GM12878 (cell line): ENCODE measurements at regions not wholly inside any gene's neighbourhood (a gene's known extent, or its start where the extent isn't known, plus 50 kb on each side); places are given as distances from the start of the nearest gene placed in this dataset.

Experiments
- ATAC-seq: fragments of 200-7000 bp; cut with Tn5 transposase; 3 replicates; pipeline ENCODE4 v1.9.1; 2020; ENCODE audit warnings: mild to moderate bottlenecking, moderate library complexity
- BruUV-seq: library from RNA; stranded (reverse); fragments of 400-500 nt; replicated peaks from 2 replicates; lab custom pipeline; 2021; lab: Mats Ljungman, UMichigan
- CTCF ChIA-PET: fragments of 300-600 bp; sonication (Branson Sonifier 250); formaldehyde crosslinking; extraction: SDS; loops from one replicate; lab custom pipeline; 2021; ENCODE audit warnings: inconsistent platforms; lab: Yijun Ruan, JAX
- POLR2A ChIA-PET: fragments of 350-600 bp; formaldehyde crosslinking; extraction: SDS; loops from one replicate; lab custom pipeline; 2021; ENCODE audit warnings: inconsistent platforms; lab: Charles Lee
- RAD21 ChIA-PET: fragments of 300-600 bp; sonication (Branson Sonifier 250); formaldehyde crosslinking; loops from one replicate; lab custom pipeline; 2023; ENCODE audit warnings: antibody characterized with exemption; ENCODE audit not compliant: unreplicated experiment; lab: Charles Lee
- SMC1A ChIA-PET: fragments of 300-600 bp; sonication (Branson Sonifier 250); formaldehyde crosslinking; loops from one replicate; lab custom pipeline; 2023; ENCODE audit not compliant: unreplicated experiment, uncharacterized antibody; lab: Charles Lee
- DNase-seq: peaks from one replicate; pipeline ENCODE4 v3.0.0-alpha.2; 2011; ENCODE audit warnings: low read depth, low spot score
- FAIRE-seq: peaks from 3 replicates; lab custom pipeline; 2011; peaks lifted over from hg19 to GRCh38; lab: Jason Lieb, UNC
- H2AFZ ChIP-seq: 2 replicates; pipeline ENCODE4 v1.6.0; 2011; ENCODE audit warnings: low read depth, low read length, control low read depth; ENCODE audit not compliant: control insufficient read depth
- H3K27ac ChIP-seq: 2 replicates; pipeline ENCODE4 v1.5.1; 2011; ENCODE audit warnings: control low read depth; ENCODE audit not compliant: control insufficient read depth, insufficient read depth
- H3K27me3 ChIP-seq, 2 experiments: replicated peaks in 1 of 2; 2 replicates each; pipeline versions ENCODE4 v1.6.0 to v1.6.1; 2011; ENCODE audit warnings: low read length in 1 of 2; ENCODE audit not compliant: control insufficient read depth in 2 of 2, insufficient read depth in 2 of 2
- H3K36me3 ChIP-seq, 2 experiments: 2 replicates each; pipeline ENCODE4 v1.5.1; 2011; ENCODE audit warnings: low read length in 1 of 2; ENCODE audit not compliant: control insufficient read depth in 2 of 2, insufficient read depth in 2 of 2
- H3K4me1 ChIP-seq: 2 replicates; pipeline ENCODE4 v1.6.1; 2011; ENCODE audit warnings: mild to moderate bottlenecking, low read length, moderate library complexity, mixed read lengths; ENCODE audit not compliant: control insufficient read depth, insufficient read depth
- H3K4me2 ChIP-seq: 2 replicates; pipeline ENCODE4 v1.6.0; 2011; ENCODE audit warnings: control low read depth; ENCODE audit not compliant: control insufficient read depth, insufficient read depth
- H3K4me3 ChIP-seq: fragments of 200-600 bp; sonication (generic); 2 replicates; pipeline ENCODE4 v1.5.1; 2016
- H3K79me2 ChIP-seq: 2 replicates; pipeline ENCODE4 v1.6.0; 2011; ENCODE audit warnings: low read length; ENCODE audit not compliant: control insufficient read depth, insufficient read depth
- H3K9ac ChIP-seq: 2 replicates; pipeline ENCODE4 v1.8.0; 2011; ENCODE audit warnings: low read length, control low read depth, mixed read lengths; ENCODE audit not compliant: control insufficient read depth, insufficient read depth
- H3K9me3 ChIP-seq: replicated peaks from 3 replicates; pipeline ENCODE4 v1.5.1; 2011; ENCODE audit warnings: mild to moderate bottlenecking, low read length; ENCODE audit not compliant: control insufficient read depth, insufficient read depth
- H4K20me1 ChIP-seq: 2 replicates; pipeline ENCODE4 v1.6.0; 2011; ENCODE audit not compliant: control insufficient read depth, insufficient read depth
- CBFB ChIP-seq: IDR thresholded peaks from 2 replicates; pipeline ENCODE4 v1.6.1; 2016; ENCODE audit warnings: antibody characterized with exemption, low read depth
- CHD1 ChIP-seq: IDR thresholded peaks from 2 replicates; pipeline ENCODE4 v1.6.1; 2012; ENCODE audit warnings: low read depth, low read length, improper control_type of control experiment
- CUX1 ChIP-seq: IDR thresholded peaks from 2 replicates; pipeline ENCODE4 v1.6.1; 2012; ENCODE audit warnings: improper control_type of control experiment, low read depth, low read length; ENCODE audit not compliant: insufficient replicate concordance
- POLR2AphosphoS5 ChIP-seq: IDR thresholded peaks from 2 replicates; pipeline ENCODE4 v1.6.1; 2011; ENCODE audit warnings: mild to moderate bottlenecking, low read length, inconsistent platforms
- ZBTB40 ChIP-seq: fragments of 450-650 bp; IDR thresholded peaks from 2 replicates; pipeline ENCODE4 v1.6.1; 2016; ENCODE audit warnings: mild to moderate bottlenecking, moderate library complexity, borderline replicate concordance
- WGBS: methylation state at CpG from one replicate; pipeline ENCODE4 v1.1.6; 2016; ENCODE audit warnings: low lambda C conversion rate; ENCODE audit not compliant: insufficient replicate concordance, insufficient coverage; ENCODE audit errors: missing lambda C conversion rate; 5-methylcytosine and 5-hydroxymethylcytosine counted together
- in situ Hi-C: fragments of 300-500 bp; cut with MboI; formaldehyde crosslinking; loops from 9 replicates; pipeline ENCODE4 v1.14.3; 2018; ENCODE audit warnings: mixed read lengths
- intact Hi-C: fragments of 100-400 bp; cut with micrococcal nuclease; formaldehyde crosslinking; loops from one replicate; pipeline ENCODE4 v1.14.2; 2022; ENCODE audit not compliant: unreplicated experiment
- TF ChIP-seq, protein P1 (sequence below): IDR thresholded peaks from 2 replicates; pipeline ENCODE4 v1.6.1; 2011; ENCODE audit warnings: mild to moderate bottlenecking, low read depth, low read length, moderate library complexity; ENCODE audit not compliant: insufficient replicate concordance
- TF ChIP-seq, protein P2 (sequence below): fragments of 450-650 bp; formaldehyde crosslinking; IDR thresholded peaks from 2 replicates; pipeline ENCODE4 v1.4.0; 2022; ENCODE audit warnings: mild to moderate bottlenecking, moderate library complexity

- peaks cover 1 to 3% of the 10 kb centered on the region in 2 experiments; a peak in 3 of 4 replicates for H3K27me3 ChIP-seq
- BruUV-seq, result no TSS peak
- no peaks in the 10 kb centered on the region for H3K36me3 ChIP-seq
- ChIA-PET SMC1A (interaction anchor here (1.1 kb wide), 1 partner anchor 16 kb away, joined by 3 read pairs; no protein-coding TSS in a partner anchor), RAD21 (no interaction called here), POLR2A (no interaction called here), CTCF (no interaction called here)
- intact Hi-C loops, result no loop called here
- H3K4me1 ChIP-seq, result no peaks in the 10 kb centered on the region
- no peak overlapping the region for H3K4me2 ChIP-seq
- H4K20me1 ChIP-seq, result no peaks in the 10 kb centered on the region
- DNase-seq (no peak), FAIRE-seq (no peak), ATAC-seq (no peak)
- H2AFZ ChIP-seq, result no peak overlapping the region
- H3K79me2 ChIP-seq, result no peaks in the 10 kb centered on the region
- no peak overlapping the region for H3K27ac ChIP-seq
- 11% methylated on average over 7 of the region's 7 CpGs for WGBS
- in situ Hi-C loops, result no loop called here
- no peak overlapping the region for H3K4me3 ChIP-seq
- H3K9me3 ChIP-seq, result no peaks in the 10 kb centered on the region
- H3K9ac ChIP-seq, result no peak overlapping the region
- TF ChIP-seq ZBTB40, result no peak
- TF ChIP-seq, protein P1, sequence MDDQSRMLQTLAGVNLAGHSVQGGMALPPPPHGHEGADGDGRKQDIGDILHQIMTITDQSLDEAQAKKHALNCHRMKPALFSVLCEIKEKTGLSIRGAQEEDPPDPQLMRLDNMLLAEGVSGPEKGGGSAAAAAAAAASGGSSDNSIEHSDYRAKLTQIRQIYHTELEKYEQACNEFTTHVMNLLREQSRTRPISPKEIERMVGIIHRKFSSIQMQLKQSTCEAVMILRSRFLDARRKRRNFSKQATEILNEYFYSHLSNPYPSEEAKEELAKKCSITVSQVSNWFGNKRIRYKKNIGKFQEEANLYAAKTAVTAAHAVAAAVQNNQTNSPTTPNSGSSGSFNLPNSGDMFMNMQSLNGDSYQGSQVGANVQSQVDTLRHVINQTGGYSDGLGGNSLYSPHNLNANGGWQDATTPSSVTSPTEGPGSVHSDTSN, result no peak
- TF ChIP-seq POLR2AphosphoS5, result no peak
- no peak for TF ChIP-seq CBFB
- TF ChIP-seq CUX1, result no peak
- no peak for TF ChIP-seq CHD1
- TF ChIP-seq, protein P2, sequence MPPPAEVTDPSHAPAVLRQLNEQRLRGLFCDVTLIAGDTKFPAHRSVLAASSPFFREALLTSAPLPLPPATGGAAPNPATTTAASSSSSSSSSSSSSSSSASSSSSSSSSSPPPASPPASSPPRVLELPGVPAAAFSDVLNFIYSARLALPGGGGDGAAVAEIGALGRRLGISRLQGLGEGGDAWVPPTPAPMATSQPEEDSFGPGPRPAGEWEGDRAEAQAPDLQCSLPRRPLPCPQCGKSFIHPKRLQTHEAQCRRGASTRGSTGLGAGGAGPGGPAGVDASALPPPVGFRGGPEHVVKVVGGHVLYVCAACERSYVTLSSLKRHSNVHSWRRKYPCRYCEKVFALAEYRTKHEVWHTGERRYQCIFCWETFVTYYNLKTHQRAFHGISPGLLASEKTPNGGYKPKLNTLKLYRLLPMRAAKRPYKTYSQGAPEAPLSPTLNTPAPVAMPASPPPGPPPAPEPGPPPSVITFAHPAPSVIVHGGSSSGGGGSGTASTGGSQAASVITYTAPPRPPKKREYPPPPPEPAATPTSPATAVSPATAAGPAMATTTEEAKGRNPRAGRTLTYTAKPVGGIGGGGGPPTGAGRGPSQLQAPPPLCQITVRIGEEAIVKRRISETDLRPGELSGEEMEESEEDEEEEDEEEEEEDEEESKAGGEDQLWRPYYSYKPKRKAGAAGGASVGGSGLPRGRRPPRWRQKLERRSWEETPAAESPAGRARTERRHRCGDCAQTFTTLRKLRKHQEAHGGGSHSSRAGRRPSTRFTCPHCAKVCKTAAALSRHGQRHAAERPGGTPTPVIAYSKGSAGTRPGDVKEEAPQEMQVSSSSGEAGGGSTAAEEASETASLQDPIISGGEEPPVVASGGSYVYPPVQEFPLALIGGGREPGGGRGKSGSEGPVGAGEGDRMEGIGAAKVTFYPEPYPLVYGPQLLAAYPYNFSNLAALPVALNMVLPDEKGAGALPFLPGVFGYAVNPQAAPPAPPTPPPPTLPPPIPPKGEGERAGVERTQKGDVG (CRISPR knock-in tag), result no peak
Observed at GRCh38 chr1:208533746-208534598, 289.8 kb upstream of the PLXNA2 start.
